HG02885 (cell line): ENCODE measurements at regions not wholly inside any gene's neighbourhood (a gene's known extent, or its start where the extent isn't known, plus 50 kb on each side); places are given as distances from the start of the nearest gene placed in this dataset.
A peak's percentile ranks its signal among the peaks of the same experiment; 100 is the strongest.
"Not testable (repeated sequence)": the region's sequence is repeated elsewhere in the genome, so short reads cannot be mapped to it uniquely, and the experiment has no call there.

Experiments used
- ATAC-seq: cut with Tn5 transposase; IDR thresholded peaks from one replicate; pipeline ENCODE4 v1.9.1; 2021; ENCODE audit warnings: mild to moderate bottlenecking; ENCODE audit not compliant: unreplicated experiment, poor library complexity

DNA sequence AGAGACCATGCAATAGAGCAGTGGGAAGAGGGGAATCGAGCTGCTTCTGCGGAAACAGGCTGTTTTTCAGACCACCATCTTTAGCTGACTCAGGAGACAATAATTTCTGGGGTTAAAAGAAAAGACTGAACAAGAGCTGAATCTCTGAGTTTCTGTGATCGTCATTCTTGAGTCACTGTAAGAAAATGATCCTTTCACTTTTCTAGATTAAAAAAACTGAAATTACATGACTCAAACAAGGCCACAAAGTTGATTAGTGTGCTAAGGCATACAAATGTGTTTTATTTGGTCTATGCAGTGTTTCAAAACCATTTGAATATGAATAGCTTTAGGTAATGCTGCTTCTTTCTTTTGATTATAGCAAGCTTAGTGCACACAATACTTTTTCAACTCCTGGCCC lies 194.4 kb upstream of the RPL34 start:
- ATAC-seq: no peak

DNA sequence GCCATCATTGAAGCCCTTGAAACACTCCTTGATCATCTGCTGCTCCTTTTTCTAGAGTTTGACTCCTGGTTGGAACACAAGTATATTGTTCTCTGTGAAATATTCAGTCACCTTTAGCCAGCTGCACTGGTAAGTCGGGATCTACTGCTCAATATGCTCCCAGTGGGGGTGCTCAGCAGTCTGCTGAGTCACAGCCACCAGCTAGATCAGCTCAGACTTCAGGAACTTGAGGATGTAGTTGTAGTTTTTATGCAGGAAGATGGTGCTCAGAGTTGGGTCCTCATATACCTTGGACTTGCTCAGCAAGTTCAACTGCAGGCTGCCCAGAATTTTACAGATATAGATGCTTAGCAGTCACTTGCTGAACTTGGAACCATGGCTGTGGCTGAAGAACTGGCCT lies 202.5 kb upstream of the RPL34 start:
- no peak for ATAC-seq

DNA sequence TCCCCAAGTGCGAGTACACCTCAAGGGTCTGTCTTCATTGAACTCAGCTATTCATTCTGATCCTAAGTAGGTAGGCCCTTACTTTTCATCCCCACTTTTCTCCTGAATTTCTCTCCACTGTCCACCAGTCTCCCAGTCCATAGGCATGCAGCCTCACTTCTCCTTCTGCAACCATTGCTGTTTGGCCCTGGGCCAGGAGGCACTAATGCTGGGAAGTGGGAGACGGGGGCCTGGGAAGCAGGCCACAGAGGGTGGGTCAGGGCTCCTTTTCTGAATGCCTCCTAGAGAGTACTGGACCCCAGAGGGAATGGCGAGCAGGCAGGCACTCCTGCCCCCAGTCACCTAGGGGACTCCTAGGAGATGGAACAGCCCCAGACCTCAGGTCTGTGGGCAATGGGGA lies 203.5 kb upstream of the RPL34 start:
- no peak for ATAC-seq

DNA sequence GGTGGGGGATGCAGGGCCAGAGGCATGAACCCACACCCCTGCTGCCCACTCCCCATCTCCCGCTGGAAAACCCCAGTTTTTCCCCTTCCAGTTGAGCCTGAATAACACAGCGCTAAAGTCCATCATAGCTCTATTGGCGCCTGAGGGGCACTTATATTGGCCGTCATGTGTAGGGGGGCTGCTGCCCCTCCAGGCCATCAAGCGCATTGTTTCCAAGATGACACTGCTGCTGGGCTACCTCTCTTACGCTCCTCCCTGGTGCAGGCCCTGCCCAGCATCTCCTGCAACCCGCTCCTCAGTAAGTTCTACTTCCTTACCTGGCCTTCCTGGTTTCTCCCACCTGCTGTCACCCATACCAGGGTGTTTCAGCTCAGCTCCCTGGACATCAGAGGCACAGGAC lies 205.0 kb upstream of the RPL34 start:
- no peak for ATAC-seq

DNA sequence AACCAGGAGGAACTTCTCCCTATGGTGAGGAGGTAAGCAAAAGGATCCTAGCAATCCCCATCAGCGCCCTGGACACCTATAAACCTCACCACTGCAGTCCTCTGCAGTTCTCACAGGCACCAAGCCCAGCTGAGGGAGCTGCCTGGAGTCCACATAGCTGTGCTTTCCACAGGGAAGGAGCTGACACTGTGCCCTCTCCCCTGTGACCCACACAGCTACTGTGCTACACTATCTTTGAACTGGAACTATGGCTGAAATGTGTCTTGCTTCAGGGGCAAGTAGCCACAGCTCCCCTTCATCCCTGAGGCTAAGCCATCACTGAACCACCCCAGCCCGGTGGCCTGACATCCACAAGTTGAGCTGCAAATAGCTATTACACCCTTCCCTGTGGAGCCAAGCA lies 208.5 kb upstream of the RPL34 start:
- ATAC-seq: no peak

DNA sequence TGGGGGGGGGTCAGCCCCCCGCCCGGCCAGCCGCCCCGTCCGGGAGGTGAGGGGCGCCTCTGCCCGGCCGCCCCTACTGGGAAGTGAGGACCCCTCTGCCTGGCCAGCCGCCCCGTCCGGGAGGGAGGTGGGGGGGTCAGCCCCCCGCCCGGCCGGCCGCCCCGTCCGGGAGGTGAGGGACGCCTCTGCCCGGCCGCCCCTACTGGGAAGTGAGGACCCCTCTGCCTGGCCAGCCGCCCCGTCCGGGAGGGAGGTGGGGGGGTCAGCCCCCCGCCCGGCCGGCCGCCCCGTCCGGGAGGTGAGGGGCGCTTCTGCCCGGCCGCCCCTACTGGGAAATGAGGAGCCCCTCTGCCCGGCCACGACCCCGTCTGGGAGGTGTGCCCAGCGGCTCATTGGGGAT lies 210.7 kb upstream of the RPL34 start:
- ATAC-seq: not testable (repeated sequence)

DNA sequence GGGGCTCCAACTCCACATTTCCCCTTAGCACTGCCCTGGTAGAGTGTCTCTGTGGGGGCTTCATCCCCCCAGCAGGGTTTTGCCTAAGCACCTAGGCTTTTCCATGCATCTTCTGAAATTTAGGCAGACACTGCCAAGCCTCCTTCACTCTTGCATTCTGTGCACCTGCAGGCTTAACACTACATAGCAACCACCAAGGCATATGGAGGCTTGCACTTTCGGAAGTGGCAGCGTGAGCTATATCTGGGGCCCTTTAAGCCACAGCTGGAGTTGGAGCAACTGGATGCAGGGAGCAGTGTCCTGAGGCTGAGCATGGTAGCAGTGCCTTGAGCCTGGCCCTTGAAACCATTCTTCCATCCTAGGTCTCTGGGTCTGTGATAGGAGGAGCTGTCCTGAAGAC lies 214.8 kb upstream of the RPL34 start:
- ATAC-seq: no peak

DNA sequence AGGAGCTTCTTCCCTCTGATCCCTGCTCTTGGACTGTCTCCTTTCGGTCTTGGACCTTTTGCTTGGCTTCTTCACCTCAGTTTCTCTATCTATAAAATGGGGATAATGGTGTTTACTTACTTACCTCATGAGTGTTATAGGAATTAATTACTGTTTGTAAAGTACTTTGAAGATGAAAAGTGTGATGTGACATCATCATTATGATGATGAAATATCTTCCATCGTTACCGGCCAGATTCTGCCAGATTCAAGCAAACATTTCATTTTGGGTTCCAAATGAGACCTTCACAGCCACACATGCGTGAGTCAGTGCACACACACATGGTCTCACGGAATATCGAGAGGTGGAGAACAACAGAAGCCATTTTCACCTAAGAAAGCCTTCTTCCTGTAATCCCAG lies 220.1 kb upstream of the RPL34 start:
- ATAC-seq: no peak

DNA sequence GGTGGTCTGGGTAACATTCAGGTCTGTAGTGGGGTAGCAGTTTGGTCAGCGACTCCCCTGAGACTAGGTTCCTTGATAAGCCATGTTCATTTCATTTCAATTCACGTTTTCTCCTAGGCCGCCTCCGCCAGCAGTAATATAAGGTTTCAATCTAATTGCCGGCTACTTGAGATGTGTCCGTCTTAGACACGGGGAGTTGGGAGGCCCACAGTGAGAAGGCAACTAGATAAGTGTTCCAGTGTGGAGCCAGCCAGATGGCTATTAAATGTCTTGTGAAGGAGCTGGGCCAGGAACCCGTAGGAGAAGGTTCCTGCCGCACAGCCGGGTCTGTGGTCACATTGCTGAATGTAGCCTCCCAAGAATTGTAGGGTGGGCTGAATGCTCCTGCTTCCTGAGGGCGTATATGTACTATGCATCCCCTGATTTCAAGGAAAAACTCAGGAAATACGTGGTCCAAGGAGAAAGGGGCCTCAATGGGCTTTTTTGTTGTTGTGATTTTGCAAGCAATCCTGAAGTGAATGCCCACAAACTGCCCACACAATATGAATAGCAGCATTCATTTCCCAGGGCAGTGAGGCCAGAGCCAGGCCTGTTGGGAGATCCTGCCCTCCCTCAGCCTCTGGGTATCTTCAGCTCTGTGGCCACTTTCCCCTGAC lies 220.6 kb upstream of the RPL34 start:
- ATAC-seq: no peak

DNA sequence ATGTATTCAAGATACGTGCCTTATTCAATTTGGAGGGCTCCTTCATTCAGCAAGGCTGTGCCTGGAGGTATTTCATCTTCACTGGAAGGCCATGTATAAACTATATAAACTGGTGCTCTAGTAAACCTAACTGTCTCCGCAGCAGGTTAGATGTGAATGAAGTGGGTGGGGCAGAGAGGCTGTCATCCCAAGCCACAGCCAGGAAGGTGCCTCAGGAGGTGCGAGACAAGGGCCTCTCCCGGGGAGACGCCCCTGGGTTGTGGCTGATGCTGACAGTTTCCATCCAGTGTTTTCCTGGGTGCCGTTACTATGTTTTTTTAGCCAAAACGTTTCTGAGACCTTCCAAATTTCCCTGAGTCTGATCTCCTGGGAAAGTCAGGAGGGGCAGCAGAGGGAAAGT lies 221.5 kb upstream of the RPL34 start:
- no peak for ATAC-seq

DNA sequence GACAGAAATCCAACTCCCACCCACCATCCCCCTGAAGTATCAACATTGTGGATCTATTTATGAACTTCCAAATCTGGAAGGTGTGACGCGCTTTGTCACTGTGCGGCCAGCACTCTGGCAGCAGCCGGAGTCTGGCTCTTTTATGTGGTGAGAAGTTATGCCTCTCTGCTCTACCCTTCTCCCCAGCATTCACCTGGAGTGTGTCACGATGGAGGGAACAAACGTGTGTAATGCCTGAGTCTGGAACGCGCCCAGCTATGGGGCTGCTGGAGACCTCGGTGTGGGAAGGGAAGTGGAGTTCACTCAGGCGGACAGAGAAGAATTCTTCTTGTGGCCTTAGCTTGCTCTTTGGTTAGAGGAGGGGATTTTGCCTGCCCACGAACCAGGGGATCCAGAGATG lies 222.1 kb upstream of the RPL34 start:
- no peak for ATAC-seq

DNA sequence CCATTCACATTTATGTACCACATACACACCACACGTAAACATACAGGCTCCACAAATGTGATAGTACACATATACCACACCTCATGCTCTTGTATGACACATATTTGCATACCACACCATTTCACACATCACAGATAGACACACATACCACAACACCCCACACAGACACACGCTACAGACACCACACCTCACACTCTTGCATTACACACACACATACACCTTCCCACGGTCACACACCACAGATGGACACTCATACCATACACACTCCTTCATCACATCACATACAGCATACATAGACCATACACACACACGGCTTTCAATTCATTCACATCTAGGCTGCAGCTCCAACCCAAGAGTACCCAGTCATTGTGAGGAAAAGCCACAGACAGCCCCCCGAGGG lies 222.5 kb upstream of the RPL34 start:
- ATAC-seq: no peak

DNA sequence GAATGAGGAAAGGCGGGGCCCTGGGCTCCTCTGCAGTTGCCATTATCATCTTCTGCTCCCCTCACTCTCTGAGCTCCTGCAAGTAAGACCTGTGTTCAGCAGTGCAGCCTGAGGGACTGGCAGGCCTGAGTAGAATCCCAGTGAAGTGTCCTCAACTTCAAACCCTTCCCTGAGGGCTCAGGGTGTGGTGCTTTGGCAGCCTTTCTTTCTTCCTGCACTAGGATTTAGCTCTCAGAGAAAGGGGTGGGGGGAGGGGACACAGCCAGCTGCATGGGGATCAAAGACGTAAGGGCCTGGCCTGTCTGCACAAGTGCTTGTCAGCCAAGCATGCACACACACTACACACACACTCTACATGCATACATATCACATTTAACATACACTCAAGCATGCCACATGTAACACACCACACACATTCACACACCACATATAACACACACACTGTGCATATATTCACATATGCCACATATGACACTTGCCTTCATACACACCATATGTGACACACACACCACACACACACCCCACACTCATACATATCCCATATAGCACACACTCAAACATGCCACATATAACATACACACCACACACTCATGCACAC lies 223.4 kb upstream of the RPL34 start:
- ATAC-seq: no peak

DNA sequence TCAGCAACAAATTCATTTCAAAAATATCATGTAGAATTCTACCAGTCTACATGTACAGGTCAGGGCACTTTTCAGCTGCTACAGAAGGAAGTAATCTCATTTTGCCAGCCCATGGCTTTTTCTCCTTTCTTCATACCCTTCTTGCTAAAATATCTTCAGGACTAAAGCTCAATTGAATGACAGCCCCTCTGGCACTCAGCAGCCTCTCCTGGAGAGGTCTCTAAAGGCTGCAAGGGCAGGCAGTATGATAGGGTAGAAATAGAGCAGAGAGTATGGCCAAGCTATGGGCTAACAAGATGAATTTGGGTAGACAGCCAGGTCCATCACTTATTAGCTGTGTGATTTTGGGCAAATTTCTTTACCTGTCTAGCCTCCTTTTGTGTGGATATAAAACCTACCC lies 224.6 kb upstream of the RPL34 start:
- ATAC-seq: no peak

DNA sequence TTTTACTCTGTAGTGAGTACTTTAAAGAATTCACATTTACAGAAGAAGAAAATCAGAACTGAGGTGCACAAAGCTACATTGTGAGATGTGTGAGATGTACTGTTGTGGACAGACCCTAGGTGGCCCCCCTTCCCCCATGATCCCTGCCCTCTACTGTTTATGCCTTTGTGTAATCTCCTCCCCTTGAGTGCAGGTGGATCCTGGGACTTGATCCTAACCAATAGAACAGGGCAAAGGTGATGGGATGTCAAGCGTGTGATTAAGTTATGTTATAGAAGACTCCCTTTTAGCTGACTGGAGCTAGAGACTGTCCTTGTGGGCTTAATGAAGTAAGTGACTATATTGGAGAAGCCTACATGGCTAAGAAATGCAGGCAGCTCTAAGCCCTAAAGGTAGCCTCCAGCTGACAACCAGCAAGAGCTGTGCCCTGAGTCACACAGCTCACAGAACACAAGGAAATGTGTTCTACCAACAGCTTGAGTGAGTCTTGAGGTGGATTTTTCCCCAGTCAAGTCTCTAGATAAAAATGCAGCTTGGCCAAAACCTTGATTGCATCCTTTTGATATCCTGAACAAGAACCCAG lies 225.2 kb upstream of the LEF1 start:
- ATAC-seq: no peak

DNA sequence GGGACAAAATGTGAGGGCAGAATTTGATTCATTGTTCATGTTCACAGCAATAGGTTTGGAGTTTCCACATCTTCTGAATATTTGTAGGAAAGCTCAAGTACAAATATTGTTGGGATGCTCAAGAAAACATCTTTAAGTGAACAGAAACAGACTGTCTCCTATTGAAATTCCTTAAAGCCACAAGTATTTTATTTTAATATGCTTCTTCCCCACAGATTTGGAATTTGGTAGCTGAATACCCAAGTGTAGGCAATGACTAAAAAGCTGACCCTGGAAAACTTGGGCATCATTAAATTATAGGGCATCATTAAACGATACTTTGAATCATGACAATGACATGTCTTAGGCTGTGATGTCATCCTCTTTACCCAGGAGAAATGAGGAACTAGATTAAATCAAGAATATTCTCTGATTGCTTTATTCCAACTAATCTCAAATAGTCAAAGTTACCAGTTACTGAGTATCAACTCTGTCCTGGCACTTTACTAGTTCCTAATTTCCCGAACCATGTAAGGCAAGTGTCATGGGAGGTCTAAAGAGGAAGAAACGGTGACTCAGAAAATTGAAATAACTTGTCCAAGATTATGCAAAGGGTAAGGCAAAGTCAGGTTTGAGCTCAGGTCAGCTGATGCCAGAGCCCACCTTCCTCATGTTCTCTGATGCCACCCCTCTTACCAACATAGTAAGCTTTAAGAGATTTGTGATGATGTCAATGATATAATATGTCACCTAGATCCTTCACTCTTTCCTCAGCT lies 223.1 kb upstream of the LEF1 start:
- no peak for ATAC-seq

DNA sequence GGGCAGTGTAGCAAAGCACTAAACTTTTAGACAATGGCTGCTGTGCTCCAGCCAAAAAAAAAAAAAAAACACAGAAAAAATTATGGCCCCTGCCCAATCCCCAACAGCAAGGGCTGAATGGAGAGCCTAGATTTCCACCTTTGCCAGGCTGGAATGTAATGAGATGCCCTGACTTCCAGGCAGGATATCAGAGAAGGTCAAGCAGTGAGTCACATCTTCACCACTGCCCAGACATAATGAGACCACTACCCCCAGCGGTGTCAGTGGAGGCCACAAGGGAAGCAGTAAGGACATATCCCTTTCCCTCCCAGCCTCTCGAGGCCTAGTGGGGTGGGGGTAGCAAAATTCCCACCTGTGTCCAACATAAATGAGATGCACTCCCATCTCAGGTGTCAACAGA lies 216.3 kb upstream of the LEF1 start:
- no peak for ATAC-seq

DNA sequence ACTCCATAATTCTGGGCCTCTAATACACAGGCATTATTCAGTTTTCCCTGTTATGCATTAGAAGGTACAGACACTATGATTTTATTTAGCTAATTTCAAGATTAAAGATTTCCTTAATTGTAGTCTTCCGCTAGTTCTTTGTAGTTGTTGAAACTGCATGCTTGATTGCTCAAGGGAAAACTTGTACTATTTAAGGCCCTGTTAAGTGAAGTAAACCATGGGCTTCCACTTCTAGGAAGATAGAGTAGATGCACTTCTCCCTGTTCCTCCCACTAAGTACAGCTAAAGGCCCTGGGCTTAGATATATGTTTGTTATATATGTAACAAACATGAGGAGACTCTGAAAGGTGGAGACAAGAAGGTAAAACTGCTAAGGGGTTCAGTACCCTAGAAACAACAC lies 215.8 kb upstream of the LEF1 start:
- peak; percentile 52 for ATAC-seq

DNA sequence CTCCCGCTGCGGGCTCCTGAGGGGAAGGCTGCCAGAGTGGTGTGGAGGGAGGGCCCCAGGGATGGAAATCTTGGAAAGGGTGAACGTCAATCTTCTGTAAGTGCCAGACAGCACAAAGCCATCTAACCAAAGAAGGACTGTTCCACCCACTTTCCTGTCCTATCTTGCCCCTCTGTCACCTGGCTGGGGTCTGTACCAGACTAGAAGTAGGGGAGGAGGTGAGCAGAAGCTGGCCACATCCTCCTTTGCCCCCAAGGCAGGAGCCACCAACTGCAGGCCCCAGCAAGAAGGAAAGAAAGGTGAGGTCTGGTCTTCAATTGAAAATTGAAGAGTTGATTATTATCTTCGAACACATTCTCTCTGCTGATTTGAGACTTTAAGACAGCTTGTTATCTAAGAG lies 214.4 kb upstream of the LEF1 start:
- no peak for ATAC-seq

DNA sequence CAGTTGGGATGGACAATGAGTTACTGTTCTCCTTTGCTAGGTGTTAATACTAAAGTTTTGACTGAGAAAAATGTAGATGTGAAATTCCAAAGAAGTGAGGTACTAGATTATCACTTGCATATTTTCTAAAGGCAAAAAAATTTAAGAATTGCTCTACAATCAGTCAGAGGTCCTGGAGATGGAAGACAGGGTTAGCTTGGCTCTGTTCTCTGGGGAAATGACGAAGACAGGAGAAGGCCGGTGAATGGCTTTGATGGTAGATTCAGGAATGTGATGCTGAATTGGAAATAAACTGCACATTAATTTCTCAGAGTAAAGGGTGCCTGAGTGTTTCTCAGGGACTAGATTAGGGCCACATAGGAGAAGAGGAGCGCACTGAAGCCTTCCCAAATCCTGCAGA lies 214.0 kb upstream of the LEF1 start:
- ATAC-seq: no peak

DNA sequence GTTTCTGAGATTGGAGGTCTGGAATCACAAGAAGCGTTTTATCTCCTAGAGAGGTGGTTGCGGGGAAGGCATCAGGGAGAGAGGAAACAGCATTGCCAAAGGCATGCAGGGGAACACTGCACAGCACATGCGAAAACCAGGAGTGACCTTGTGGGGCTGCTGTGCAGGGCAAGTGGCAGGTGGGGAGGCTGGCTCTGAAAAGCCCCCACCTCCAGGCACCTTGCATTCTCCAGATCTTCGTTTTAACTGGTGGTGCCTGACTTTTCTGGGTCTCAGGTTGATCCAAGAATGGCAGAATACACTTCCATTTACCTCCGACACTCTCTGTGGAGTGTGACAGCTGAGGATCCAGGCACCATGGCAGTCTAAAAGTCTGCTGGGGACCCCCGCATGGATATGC lies 209.4 kb upstream of the LEF1 start:
- ATAC-seq: no peak

DNA sequence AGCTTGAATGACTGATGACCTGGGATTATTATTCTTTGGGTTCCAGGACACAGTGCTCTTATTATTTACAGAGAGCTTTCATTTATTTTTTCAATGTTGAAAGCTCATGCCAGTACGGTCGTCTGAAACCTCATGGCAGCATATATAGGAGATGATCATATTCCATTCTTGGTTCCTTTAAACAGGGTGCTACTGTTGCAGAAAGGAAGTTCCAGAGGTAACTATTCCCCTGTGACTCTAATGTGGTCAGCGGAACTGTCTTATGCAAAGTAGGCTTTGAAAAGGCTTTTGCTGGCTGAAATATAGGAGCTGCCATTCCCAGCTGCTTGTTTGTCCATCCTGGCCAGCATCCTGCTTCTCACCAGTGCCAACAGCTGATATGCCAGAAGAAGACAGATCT lies 208.3 kb upstream of the LEF1 start:
- ATAC-seq: no peak
